SK-N-SH (cell line): ENCODE measurements at regions not wholly inside any gene's neighbourhood (a gene's known extent, or its start where the extent isn't known, plus 50 kb on each side); places are given as distances from the start of the nearest gene placed in this dataset.
"Not testable (repeated sequence)": the region's sequence is repeated elsewhere in the genome, so short reads cannot be mapped to it uniquely, and the experiment has no call there.

ENCODE experiments used
- CTCF ChIA-PET: fragments of 300-600, 350-600 bp; formaldehyde crosslinking; extraction: SDS; loops from one replicate; lab custom pipeline; 2021; lab: Yijun Ruan, JAX
- POLR2A ChIA-PET: fragments of 350-600 bp; sonication (Branson Sonifier 250); formaldehyde crosslinking; extraction: SDS; loops from one replicate; lab custom pipeline; 2020; ENCODE audit warnings: antibody characterized with exemption, inconsistent platforms; lab: Yijun Ruan, JAX
- DNase-seq: peaks from one replicate; pipeline ENCODE4 v3.0.0; 2012
- H2AFZ ChIP-seq: fragments of 200-600 bp; sonication (generic); 2 replicates; pipeline ENCODE4 v1.8.1; 2016; ENCODE audit warnings: antibody characterized with exemption, mild to moderate bottlenecking, low read depth
- H3F3A ChIP-seq: fragments of 200-600 bp; sonication (generic); replicated peaks from 2 replicates; pipeline ENCODE3; 2016; ENCODE audit warnings: antibody characterized with exemption, mild to moderate bottlenecking; ENCODE audit not compliant: insufficient read depth
- H3K27ac ChIP-seq, 2 experiments: fragments of 200-500 bp in 1 of 2; fragments of 200-600 bp in 1 of 2; sonication (Bioruptor generic) in 1 of 2; sonication (generic), shearing (Covaris generic) in 1 of 2; 2 replicates each; pipeline versions ENCODE4 v1.5.1 to v1.6.1; 2014 to 2016; ENCODE audit warnings: low read depth in 2 of 2, inconsistent platforms in 1 of 2, low read length in 1 of 2, mild to moderate bottlenecking in 1 of 2, mixed read lengths in 1 of 2
- H3K27me3 ChIP-seq: fragments of 200-600 bp; sonication (generic), shearing (Covaris generic); 2 replicates; pipeline ENCODE4 v1.6.1; 2016; ENCODE audit warnings: mixed run types; ENCODE audit not compliant: insufficient read depth
- H3K36me3 ChIP-seq, 2 experiments: fragments of 200-500 bp in 1 of 2; fragments of 200-600 bp in 1 of 2; sonication (Bioruptor generic) in 1 of 2; sonication (generic) in 1 of 2; replicated peaks in 1 of 2; 2 replicates each; pipeline versions ENCODE3 to v1.5.1; 2014 to 2016; ENCODE audit warnings: low read length in 1 of 2, mild to moderate bottlenecking in 1 of 2; ENCODE audit not compliant: insufficient read depth in 2 of 2, control insufficient read depth in 1 of 2
- H3K4me1 ChIP-seq, 2 experiments: fragments of 200-500 bp in 1 of 2; fragments of 200-600 bp in 1 of 2; sonication (Bioruptor generic) in 1 of 2; sonication (generic), shearing (Covaris generic) in 1 of 2; 2 replicates each; pipeline versions ENCODE4 v1.5.1 to v1.6.1; 2014 to 2016; ENCODE audit warnings: low read depth in 1 of 2, low read length in 1 of 2, mixed run types in 1 of 2; ENCODE audit not compliant: insufficient read depth in 2 of 2, control insufficient read depth in 1 of 2
- H3K4me2 ChIP-seq: fragments of 200-600 bp; sonication (generic), shearing (Covaris generic); 2 replicates; pipeline ENCODE4 v1.6.1; 2017; ENCODE audit warnings: mixed run types
- H3K4me3 ChIP-seq, 2 experiments: fragments of 200-500 bp in 1 of 2; fragments of 200-600 bp in 1 of 2; sonication (Bioruptor generic) in 1 of 2; sonication (generic), shearing (Covaris generic) in 1 of 2; 2 replicates each; pipeline versions ENCODE4 v1.5.1 to v1.8.1; 2014 to 2016; ENCODE audit warnings: low read depth in 2 of 2, inconsistent platforms in 1 of 2, low read length in 1 of 2, mild to moderate bottlenecking in 1 of 2, mixed read lengths in 1 of 2, moderate library complexity in 1 of 2
- H3K79me2 ChIP-seq: fragments of 200-600 bp; sonication (generic); 2 replicates; pipeline ENCODE4 v1.8.1; 2017; ENCODE audit warnings: mild to moderate bottlenecking; ENCODE audit not compliant: insufficient read depth
- H3K9ac ChIP-seq: fragments of 200-600 bp; sonication (generic); 2 replicates; pipeline ENCODE4 v1.6.1; 2017; ENCODE audit warnings: mixed run types
- H3K9me2 ChIP-seq: fragments of 200-600 bp; sonication (generic); 2 replicates; pipeline ENCODE4 v1.6.1; 2017; ENCODE audit warnings: mixed run types
- H3K9me3 ChIP-seq: fragments of 200-600 bp; sonication (generic); 2 replicates; pipeline ENCODE4 v1.6.1; 2017; ENCODE audit warnings: mixed run types, mild to moderate bottlenecking, moderate library complexity
- H4K20me1 ChIP-seq: fragments of 200-600 bp; sonication (generic); 2 replicates; pipeline ENCODE4 v1.6.1; 2017; ENCODE audit warnings: mild to moderate bottlenecking, mixed run types; ENCODE audit not compliant: insufficient read depth
- CHD2 ChIP-seq: fragments of 150-350 bp; IDR thresholded peaks from 2 replicates; pipeline ENCODE4 v1.6.1; 2018; ENCODE audit warnings: low read length; ENCODE audit not compliant: partially characterized antibody
- CTCF ChIP-seq: fragments of 200-600 bp; sonication (generic); IDR thresholded peaks from 2 replicates; pipeline ENCODE4 v1.6.1; 2017; ENCODE audit warnings: antibody characterized with exemption, mild to moderate bottlenecking, moderate library complexity
- ELF1 ChIP-seq: IDR thresholded peaks from 2 replicates; pipeline ENCODE4 v1.4.0; 2012
- EP300 ChIP-seq, 2 experiments: IDR thresholded peaks; 2 replicates each; pipeline versions ENCODE4 v1.4.0 to v1.6.1; 2012; ENCODE audit warnings: borderline replicate concordance in 1 of 2, low read depth in 1 of 2, low read length in 1 of 2
- FOSL2 ChIP-seq: IDR thresholded peaks from 2 replicates; pipeline ENCODE4 v1.4.0; 2012; ENCODE audit warnings: low read depth, mild to moderate bottlenecking, moderate library complexity, borderline replicate concordance
- FOXJ3 ChIP-seq: sonication (generic); formaldehyde crosslinking; IDR thresholded peaks from 2 replicates; pipeline ENCODE4 v1.5.1; 2020; ENCODE audit warnings: mild to moderate bottlenecking, missing genetic modification reagents
- MXI1 ChIP-seq: IDR thresholded peaks from 2 replicates; pipeline ENCODE4 v1.6.1; 2012; ENCODE audit warnings: mild to moderate bottlenecking, low read depth, low read length, improper control_type of control experiment
- PBX3 ChIP-seq: IDR thresholded peaks from 2 replicates; pipeline ENCODE4; 2012
- RCOR1 ChIP-seq: fragments of 150-350 bp; IDR thresholded peaks from 2 replicates; pipeline ENCODE4 v1.6.1; 2017; ENCODE audit warnings: antibody characterized with exemption, low read length
- REST ChIP-seq: IDR thresholded peaks from 2 replicates; pipeline ENCODE4 v1.6.1; 2012; ENCODE audit warnings: mild to moderate bottlenecking, low read depth, low read length, moderate library complexity
- RXRA ChIP-seq: IDR thresholded peaks from 2 replicates; pipeline ENCODE4 v1.4.0; 2012; ENCODE audit warnings: low read depth, mild to moderate bottlenecking, borderline replicate concordance
- SIN3A ChIP-seq: IDR thresholded peaks from 2 replicates; pipeline ENCODE4 v1.6.1; 2012; ENCODE audit warnings: low read depth, mild to moderate bottlenecking, low read length, moderate library complexity, borderline replicate concordance
- TAF1 ChIP-seq: IDR thresholded peaks from 2 replicates; pipeline ENCODE4 v1.6.1; 2012; ENCODE audit warnings: low read depth, mild to moderate bottlenecking, low read length, moderate library complexity, borderline replicate concordance
- TCF12 ChIP-seq: IDR thresholded peaks from 2 replicates; pipeline ENCODE4 v1.4.0; 2012
- TEAD4 ChIP-seq: IDR thresholded peaks from 2 replicates; pipeline ENCODE4 v1.4.0; 2012; ENCODE audit warnings: mild to moderate bottlenecking, borderline replicate concordance; ENCODE audit not compliant: insufficient read depth
- WGBS: methylation state at CpG from one replicate; pipeline ENCODE4 v1.1.6; 2017; ENCODE audit warnings: low lambda C conversion rate; 5-methylcytosine and 5-hydroxymethylcytosine counted together
- TF ChIP-seq, protein P1 (sequence below): fragments of 150-350 bp; IDR thresholded peaks from 2 replicates; pipeline ENCODE4 v1.6.1; 2017; ENCODE audit warnings: antibody characterized with exemption, low read length, low read depth, borderline replicate concordance

DNA sequence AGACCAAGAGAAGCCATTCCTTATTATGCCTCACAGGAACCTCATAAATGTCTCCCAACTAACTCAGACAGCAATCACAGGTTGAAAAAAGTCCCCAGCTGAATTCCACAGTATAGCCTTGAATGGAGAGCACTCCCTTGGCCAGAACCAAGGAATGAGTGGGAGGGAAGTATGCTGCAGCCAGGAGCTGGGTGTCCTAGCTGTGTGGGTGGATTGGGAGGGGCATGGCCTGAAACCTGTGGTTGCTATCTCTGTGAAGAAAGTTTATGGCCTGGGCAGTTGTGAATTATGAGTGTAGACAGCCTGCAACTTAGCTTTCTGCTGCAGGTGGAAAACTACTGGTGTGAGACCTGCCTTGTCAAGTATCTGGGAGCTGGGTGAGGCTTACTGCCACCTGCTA is 316.1 kb upstream of the VSTM2A start:
- H3K4me3 ChIP-seq, H3K36me3 ChIP-seq, H3K9me3 ChIP-seq, H3K4me2 ChIP-seq, H3K79me2 ChIP-seq, H3K9me2 ChIP-seq, H3K9ac ChIP-seq, H2AFZ ChIP-seq, H3K27ac ChIP-seq, CTCF ChIA-PET, POLR2A ChIA-PET, DNase-seq, H3K27me3 ChIP-seq, H3F3A ChIP-seq, H4K20me1 ChIP-seq, H3K4me1 ChIP-seq: not testable (repeated sequence)

DNA sequence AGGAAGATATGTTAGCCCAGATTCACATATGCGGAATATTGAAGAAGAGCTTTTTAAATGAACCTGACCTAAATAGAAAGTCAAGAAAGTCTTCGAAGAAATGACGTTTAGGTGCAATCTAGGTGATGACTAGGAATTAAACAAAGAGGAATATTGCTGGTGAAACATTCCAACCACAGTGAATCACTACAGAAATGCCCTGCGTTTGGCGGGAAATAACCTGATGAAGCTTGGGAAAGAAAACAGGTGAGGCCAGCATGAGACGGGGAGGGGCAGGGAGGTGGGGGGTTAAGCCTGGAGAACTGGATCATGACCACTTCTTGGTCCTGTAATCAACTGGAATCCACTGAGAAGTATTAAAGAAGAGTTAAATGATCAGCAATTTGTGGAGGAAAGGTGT is 299.4 kb upstream of the VSTM2A start:
- POLR2A ChIA-PET = no interaction called here
- Histone ChIP-seq H3F3A (no peaks in the 10 kb centered on the region), H3K9me2 (peaks cover 6% of the 10 kb centered on the region), H3K4me3 (no peak overlapping the region), H2AFZ (no peak overlapping the region), H3K4me1 (no peaks in the 10 kb centered on the region), H3K27ac (no peak overlapping the region), H3K79me2 (no peaks in the 10 kb centered on the region), H3K4me2 (no peak overlapping the region), H3K9me3 (peaks cover under 1% of the 10 kb centered on the region; the same call in 1 of the 2 replicates), H4K20me1 (no peaks in the 10 kb centered on the region), H3K9ac (no peak overlapping the region), H3K27me3 (no peaks in the 10 kb centered on the region), H3K36me3 (no peaks in the 10 kb centered on the region)
- WGBS = 66% methylated on average over 6 of the region's 6 CpGs
- no peak for DNase-seq
- TF ChIP-seq RXRA (no peak), CTCF (no peak), ELF1 (no peak)
- CTCF ChIA-PET = no interaction called here

- Histone ChIP-seq H3K27me3 (no peaks in the 10 kb centered on the region), H3F3A (no peaks in the 10 kb centered on the region), H3K36me3 (no peaks in the 10 kb centered on the region), H3K4me2 (no peak overlapping the region), H3K9me2 (peaks cover 3% of the 10 kb centered on the region; the same call in 1 of the 2 replicates), H3K9me3 (peaks cover 8% of the 10 kb centered on the region; the same call in 1 of the 2 replicates), H2AFZ (no peak overlapping the region), H4K20me1 (no peaks in the 10 kb centered on the region), H3K27ac (no peak overlapping the region), H3K4me1 (peaks cover 0 to 9% of the 10 kb centered on the region in 2 experiments; a peak in 2 of 4 replicates), H3K79me2 (no peaks in the 10 kb centered on the region), H3K4me3 (no peak overlapping the region), H3K9ac (no peak overlapping the region)
- 8% methylated on average over 1 of the region's 1 CpG for WGBS
- ChIA-PET CTCF (no interaction called here), POLR2A (no interaction called here)
- DNase-seq = no peak
- no peak for TF ChIP-seq TEAD4
- no peak for TF ChIP-seq FOXJ3 (CRISPR knock-in tag)
- no peak for TF ChIP-seq FOSL2
- TF ChIP-seq REST = no peak
- no peak for TF ChIP-seq SIN3A
- no peak for TF ChIP-seq CHD2
- TF ChIP-seq TCF12 = no peak
- no peak for TF ChIP-seq PBX3
- TF ChIP-seq ELF1 = no peak
- TF ChIP-seq RCOR1 = no peak
- TF ChIP-seq, protein P1, sequence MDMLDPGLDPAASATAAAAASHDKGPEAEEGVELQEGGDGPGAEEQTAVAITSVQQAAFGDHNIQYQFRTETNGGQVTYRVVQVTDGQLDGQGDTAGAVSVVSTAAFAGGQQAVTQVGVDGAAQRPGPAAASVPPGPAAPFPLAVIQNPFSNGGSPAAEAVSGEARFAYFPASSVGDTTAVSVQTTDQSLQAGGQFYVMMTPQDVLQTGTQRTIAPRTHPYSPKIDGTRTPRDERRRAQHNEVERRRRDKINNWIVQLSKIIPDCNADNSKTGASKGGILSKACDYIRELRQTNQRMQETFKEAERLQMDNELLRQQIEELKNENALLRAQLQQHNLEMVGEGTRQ = no peak
- no peak for TF ChIP-seq MXI1
- TF ChIP-seq EP300 (IDR thresholded peaks at IDR 0.05; ENCODE audit: borderline replicate concordance in 1 of 2, low read depth in 1 of 2, low read length in 1 of 2) = no peak
- TF ChIP-seq TAF1 = no peak
These were observed 297.2 kb upstream of the VSTM2A start for GRCh38 chr7:54245020-54245419.
